NOMO-1 treated with dmso at 0.1 percent for 144 hours (cell line): ENCODE measurements at regions not wholly inside any gene's neighbourhood (a gene's known extent, or its start where the extent isn't known, plus 50 kb on each side); places are given as distances from the start of the nearest gene placed in this dataset.
"Not testable (repeated sequence)": the region's sequence is repeated elsewhere in the genome, so short reads cannot be mapped to it uniquely, and the experiment has no call there.

ENCODE experiments used
- DNase-seq: peaks from one replicate; lab custom pipeline; 2025; ENCODE audit not compliant: unreplicated experiment; lab: John Stamatoyannopoulos, UW

DNA sequence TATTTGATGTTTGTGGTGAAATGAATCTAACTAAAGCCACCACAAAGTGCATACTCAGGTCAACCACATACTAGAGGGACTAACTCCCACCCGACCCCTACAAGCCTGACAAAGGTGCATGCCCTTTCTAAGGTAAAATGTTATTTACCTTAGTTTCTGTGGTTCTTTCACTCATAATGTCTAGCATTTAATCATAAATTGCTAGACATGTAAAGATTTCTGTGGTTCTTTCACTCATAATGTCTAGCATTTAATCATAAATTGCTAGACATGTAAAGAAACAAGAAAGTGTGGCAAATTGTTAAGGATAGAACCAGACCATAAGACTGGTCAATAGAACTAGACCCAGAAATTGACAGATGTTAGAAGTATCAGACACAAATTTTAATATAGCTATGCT, 193.0 kb upstream of the PBX1 start:
- DNase-seq = no peak

DNA sequence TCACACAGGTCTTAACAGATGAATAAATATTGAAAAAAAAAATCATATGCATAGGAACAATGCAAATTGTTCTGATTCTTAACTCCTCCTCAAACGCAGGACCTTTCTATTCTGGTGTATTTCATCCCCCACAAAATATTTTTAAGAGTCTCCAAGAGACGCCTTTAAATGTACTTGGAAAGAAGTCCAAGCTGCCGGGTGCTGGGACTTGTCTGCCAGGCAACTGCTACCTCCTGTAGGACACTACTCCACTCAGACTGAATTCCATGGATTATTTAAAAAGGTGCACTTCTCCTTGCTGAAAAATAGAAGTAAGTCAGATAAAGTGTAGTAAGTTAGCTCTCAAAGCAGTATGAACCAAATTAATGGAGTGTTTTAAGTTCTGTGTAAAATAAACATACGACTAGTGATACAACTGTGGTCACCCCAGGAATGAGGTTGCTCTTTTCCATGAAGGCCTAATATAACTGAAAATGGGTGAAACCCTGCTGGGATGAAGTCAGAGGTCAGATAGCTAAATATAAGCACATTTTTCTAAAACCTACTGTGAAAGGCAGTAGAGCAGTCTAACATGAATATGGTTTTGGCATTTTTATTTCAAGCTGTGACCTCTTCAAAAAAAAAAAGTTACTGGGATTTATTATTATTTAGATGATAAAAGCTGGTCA, 189.2 kb upstream of the PBX1 start:
- no peak for DNase-seq

DNA sequence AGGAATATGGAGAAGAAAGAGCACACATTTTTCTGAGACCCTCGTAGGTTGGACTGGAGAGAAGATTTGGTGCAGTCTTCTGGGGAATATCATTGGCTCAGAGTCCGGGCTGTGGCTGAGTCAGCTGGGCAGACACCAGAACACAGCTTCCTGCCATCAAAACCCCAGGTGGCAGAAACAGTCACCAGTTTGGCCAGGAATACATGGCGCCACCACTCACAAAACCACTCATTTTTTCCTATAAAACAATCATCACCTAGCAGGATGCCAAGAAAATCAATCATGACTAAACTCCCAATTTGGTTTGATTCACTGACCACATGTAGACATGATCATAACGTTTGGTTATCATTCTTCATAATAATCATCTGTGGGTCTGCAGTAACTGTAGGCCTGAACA, 178.1 kb upstream of the PBX1 start:
- DNase-seq = no peak

DNA sequence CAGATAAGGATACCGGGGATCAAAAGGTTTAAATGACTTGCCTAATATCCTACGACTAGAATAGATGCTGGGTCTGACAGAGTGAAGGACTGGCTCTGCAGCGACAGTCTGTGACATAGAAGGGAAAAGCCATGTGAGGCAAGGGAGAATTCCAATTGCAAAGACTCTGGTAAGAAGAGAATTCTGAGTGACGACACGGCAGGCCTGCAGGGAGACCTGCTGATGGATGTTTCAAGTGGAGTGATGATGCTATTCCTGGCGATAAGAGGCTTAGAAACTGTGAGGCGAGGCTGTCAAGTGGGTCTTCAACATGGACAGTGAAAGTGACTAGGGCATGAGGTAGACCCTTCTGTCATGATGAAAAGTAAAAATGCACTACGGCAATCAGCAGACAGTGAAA, 176.6 kb upstream of the PBX1 start:
- DNase-seq = no peak

DNA sequence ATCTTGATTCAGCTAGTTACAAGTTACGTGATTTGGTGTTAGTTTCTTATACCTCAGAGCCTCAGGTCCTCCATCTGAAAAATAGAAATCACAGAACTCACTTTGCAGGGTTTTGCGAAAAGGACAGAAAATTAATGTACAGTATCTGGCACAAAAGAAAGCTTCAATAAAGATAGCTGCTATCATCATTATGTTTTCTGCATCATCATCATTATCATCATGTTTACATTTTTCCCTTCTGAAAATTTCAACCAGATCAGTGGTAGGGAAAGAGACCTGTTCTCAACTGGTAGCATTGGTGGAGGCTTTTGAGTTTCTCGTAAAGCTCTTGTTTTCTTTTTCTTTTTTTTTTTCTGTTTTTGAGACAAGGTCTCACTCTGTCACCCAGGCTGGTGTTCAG, 174.7 kb upstream of the PBX1 start:
- no peak for DNase-seq

DNA sequence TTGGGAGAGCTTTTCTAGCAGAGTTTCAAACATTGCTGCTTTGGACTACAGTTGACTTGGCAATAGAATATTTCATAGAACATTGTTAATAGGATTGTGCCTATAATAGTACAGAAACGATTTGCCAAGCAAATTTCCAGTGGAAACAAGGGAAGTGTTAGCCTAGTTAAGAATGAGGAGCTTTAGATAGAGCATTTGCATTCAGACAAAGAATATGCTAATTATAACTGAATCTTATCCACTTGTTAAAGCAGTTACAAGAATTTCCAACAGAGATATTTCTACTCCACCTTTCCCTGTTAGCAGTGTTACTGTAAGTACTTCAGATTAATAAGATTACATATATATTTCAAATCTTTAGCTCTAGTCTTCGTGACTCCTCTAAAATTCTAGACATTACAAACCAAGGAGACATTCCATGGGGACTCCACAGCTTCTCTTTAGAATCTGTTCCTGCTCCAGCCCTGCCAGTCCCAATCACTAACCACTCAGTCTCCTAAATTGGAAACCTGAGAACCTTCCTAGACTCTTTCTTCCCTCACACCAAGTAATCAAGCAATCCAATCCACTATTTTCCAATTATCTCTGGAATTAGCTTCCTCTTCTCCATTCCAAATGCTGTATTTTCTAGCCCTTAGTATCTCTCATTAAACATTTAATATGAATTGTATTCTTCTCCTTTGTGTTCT, 141.8 kb upstream of the PBX1 start:
- DNase-seq = no peak

DNA sequence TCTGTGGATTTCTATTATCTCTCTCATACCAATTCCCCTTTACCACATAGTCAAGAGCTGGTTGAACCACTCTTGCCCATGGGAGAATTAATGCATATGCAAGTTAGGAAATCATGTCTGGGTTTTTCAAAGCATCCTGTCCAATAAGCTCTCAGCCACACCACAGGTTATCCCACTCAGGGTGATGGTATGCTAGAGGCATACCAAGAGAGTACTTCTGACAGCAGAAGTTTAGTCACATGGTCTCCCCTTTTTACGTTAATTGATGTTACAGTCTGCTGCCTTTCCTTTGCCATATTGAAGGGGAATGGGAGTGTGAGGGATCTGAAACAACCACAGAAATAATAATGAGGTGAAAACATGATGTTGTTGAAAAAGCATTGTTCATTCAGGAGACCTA, 135.8 kb upstream of the PBX1 start:
- DNase-seq = no peak

DNA sequence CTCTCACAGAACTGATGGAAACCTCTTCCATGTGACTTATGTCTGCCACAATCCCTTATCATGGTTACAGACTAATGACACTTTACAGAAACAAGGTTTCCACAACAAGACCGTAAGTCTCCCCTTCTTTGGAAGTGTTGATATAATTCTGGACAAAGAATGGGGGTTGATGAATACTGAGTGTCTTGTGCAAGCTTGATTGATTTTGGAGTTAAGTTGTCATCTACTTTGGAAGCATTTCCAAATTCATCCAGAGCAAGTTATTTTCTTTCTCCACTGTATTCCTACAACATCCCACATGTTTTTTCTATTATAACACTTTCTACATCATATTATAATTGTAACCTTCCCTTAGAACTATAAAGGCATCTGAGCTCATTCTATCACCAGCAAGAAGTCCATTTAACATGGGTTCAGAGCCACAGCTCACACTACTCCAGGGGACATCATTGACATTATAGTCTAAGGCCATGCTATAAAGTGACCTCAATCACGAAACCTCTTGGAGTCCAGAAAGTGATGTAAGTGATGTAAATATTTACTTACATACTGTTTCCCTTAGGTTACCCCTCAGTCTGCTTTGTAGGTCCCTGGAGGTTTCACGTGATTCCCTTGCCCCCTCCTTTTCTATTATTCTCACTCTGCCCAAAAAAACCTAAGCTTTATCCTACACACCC, 125.7 kb upstream of the PBX1 start:
- no peak for DNase-seq

DNA sequence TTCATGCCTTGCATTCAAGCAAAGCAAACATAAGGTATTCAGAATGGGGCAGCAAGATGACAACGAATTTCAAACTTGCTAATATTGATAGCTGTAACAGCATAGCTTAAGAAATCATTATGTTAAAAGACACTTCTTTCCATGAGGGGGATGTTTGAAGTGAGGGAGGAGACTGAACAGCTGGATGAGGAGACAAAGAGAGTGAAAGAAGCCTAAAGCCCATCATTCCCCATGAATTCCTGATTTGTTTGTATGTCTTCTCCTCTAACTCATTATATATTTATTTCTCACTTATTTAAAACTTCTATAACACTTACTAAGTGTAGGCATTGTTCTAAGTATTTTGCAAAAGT, 125.2 kb upstream of the PBX1 start:
- DNase-seq = no peak

DNA sequence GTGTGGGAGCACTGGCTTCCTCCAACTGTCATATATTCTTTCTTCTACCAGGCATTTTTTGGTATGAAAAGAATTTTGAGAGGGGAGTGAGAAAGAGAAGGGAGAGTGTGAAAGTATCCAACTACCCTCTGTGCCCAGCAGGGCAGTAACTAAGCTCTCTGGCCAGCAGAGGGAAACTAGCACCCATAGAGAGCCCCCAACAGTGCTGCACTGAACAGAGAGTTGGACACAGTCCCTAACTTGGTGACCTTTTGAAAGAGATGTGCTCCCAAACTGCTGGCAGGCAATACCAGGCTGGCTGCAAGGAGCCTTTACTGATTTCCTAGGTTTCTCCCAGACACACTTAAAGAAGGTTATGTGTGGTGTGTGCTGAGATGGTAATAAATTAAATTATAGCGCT, 118.8 kb upstream of the PBX1 start:
- DNase-seq = no peak

DNA sequence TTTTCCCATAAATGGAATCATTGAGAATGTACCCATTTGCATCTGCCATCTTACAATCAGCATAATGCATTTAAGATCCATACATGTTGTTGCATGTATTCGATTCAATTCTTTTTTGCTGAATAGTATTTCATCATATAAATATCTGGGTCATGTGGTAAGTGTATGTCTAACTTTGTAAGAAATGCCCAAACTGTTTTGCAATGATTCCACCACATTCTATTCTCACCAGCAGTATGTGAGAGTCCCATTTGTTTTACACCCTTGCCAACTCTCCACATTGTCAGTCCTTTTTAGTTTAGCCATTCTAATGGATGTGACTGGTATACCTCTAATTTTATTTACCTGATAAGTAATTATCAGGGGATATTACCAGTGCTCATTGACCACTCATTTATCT, 115.8 kb upstream of the PBX1 start:
- no peak for DNase-seq

DNA sequence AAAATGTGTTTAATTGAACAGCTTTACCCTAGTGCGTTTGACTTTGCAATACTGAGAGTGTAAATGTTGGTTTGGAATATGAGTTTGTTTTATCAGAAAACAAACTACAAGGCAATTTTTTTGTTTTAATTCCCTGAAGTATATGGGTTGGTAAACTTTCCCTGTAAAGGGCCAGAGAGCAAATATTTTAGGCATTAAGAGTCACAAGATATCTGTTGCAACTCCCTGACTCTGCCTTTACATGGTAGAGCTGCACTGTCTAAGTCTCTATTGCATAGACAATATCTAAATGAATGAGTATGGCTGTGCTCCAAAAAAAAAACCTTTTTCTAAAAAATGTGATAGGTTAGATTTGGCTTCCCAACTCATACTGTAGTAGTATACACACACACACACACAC, 115.1 kb upstream of the PBX1 start:
- DNase-seq = no peak

DNA sequence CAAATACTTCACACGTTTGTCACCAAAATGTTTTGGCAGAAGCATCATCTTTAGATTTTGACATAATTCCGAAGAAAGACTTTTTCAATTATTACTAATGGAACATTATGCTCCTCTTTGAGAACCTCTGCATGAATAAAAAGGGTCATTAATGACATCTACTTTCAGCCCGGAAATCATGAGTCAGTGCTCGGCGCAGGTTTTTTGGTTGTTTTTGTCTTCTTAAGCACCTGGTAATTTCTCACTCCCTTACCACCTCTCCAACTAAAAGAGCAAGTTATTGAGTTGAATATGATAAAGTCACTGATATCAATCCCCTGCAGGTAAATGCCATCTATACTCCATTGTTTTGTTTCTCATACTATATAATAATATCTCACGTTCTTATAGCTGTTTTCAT, 113.0 kb upstream of the PBX1 start:
- no peak for DNase-seq

DNA sequence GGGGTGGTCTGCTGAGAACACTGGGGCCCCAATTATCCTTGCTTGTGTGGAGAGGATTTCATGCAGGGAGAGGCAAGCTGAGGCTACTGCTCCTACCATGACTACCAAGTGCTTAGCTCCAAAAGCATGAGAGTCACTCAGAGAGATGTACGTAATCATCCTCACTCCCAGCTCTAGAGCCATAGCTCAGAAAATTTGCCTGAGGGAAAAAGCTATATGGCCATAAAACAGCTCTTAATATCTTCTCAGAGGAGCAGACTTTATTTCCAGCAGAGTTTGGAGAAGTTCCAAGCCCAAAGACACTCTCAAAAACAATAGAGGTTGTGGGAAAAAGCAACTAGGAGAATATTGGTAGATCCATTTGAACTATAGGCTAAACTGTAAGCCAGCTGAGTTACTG, 106.4 kb upstream of the PBX1 start:
- no peak for DNase-seq

DNA sequence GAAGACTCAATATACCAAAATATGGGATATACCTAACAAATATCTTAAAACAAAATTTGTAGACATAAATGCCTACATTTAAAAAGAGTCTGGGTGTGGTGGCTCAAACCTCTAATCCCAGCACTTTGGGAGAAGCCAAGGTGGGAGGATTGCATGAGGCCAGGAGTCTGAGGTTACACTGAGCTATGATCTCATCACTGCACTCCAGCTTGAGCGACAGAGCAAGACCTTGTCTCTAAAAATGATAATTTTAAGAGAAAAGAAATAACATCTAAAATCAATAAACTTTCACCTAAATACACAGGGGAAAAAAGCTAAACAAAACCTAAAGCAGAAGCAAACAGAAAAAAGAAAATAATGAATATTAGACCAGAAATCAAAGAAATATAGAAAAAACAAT, 102.7 kb upstream of the PBX1 start:
- DNase-seq = no peak

DNA sequence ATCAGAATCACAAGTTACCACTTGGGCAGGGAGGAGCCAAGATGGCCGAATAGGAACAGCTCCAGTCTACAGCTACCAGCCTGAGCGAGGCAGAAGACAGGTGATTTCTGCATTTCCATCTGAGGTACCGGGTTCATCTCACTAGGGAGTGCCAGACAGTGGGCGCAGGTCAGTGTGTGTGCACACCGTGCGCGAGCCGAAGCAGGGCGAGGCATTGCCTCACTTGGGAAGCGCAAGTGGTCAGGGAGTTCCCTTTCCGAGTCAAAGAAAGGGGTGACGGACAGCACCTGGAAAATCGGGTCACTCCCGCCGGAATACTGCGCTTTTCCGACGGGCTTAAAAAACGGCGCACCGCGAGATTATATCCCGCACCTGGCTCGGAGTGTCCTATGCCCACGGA, 99.8 kb upstream of the PBX1 start:
- not testable (repeated sequence) for DNase-seq

DNA sequence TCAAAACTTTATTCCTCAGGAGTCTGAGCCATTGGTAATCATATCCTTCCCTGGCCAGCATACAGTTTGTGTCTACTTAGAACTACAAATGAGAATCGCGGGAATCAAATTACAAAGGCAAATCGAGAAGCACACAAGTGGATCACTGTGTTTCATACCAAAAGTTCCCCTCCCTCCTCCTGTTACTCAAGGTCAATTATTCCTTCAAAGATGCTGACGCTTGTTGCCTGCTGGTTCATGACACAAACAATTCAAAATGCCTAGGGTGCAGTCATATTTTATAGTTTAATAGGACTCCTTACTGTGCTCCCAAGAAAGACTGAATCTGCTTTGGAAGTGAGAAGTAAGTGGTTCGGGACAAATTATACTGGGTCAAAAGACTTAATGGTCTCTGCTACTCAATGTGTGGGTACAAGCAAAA, 93.0 kb upstream of the PBX1 start:
- no peak for DNase-seq

DNA sequence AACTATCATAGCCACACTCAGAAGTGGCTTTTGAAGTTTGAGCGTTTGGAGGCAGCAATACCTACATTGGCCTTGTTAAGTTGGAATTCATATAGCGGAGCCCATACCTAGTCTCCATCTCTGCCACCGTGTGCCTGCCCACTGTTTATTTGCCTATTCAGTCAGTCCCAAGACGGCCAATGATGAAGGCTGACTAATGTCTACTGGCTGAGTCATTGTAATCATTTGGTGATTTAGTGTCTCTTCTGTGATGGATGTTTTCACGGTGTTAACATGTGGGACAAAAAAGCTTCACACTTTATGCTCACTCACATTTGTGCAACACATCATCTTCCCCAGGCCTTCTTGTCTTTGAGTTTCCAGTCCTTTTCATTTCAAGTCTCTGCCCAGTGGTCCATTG, 92.6 kb upstream of the PBX1 start:
- no peak for DNase-seq

DNA sequence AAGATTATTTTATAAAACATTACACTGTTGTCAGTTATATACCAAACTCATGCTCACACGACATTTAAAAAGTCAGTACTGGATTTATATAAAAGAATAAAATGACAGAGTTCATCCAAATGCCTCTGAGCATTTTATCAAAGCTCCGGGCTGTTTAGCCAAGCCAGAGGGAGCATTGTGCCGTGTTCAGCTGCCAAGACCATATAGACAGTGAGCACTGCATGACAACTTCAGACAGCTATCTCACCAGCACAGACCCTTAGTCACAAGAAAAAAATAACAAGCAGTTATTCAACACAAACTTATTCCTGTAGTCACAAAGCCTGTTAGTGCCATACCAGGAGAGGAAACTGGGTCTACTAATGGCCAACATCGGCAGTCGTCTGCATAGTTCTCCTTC, 88.0 kb upstream of the PBX1 start:
- DNase-seq = no peak

DNA sequence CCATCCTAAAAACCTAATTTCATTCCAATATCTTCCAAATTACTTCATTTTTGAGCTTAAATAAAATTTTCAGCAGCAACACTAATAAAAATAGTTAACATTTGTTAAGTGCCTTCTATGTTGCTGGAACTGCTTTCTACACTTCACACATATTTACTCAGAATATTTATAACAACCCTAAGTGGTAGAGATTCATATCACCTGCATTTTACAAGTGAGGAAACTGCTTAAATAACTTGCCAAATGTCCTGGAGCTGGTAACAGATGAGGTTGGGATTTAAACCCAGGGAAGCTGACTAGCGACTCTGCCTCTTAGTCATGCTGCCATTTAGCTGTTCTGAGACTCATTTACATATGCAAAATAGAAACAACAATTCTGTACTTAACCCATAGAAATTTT, 86.1 kb upstream of the PBX1 start:
- DNase-seq = no peak

DNA sequence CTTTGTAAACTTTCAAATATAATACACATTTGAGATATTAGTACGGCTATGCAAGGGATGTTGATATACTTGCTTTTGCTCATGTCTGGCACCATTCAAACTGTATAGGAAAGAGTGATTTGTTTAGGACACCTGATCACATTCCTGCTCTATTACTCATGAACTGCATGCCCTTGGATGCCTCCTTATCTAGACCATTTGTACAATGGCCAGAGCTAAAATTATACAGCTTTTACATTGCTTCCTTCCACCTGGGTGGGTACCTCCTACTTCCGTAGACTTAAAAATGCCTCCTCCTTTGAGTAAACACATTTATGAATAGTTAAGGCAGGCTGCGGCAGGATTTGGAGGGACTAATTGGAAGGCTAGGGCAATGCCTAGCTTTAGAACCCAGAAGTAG, 85.4 kb upstream of the PBX1 start:
- no peak for DNase-seq

DNA sequence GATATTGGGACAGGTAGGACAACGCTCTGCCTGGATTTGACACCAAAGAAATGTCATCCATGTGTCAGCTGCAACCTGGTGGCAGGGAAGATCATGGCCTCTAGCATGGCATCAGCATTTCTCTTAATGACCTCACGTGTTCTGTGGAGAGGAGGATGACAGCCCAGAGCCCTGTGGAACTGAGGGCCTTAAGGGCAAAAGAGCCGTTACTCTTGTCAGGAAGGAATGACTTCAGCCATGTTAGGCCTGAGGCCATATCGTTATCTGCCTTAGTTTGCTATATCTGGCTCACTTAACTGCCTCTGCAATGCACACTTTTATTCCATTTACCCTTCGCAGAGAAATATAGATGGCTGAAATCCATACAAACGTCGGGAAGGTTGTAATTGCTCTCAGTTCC, 83.2 kb upstream of the PBX1 start:
- no peak for DNase-seq

DNA sequence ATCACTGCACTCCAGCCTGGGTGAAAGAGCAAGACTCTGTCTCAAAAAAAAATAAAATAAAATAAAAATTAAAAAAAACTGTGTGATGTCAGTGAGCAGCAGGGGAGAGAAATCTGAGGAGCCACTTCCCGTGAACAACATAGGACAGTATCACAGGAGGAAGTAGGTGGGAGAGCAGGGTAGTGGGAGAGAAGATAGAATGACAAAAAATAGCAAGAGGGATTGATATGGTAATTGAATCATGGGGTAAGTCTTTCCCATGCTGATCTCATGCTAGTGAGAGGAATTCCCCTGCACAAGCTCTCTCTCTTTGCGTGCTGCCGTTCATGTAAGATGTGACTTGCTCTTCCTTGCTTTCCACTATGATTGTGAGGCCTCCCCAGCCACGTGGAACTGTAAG, 81.6 kb upstream of the PBX1 start:
- no peak for DNase-seq
